A673 (cell line): ENCODE measurements at regions not wholly inside any gene's neighbourhood (a gene's known extent, or its start where the extent isn't known, plus 50 kb on each side); places are given as distances from the start of the nearest gene placed in this dataset.

Experiments
- BruUV-seq: library from RNA; stranded (reverse); fragments of 400-500 nt; replicated peaks from 2 replicates; lab custom pipeline; 2021; lab: Mats Ljungman, UMichigan
- CTCF ChIA-PET: fragments of 300-600 bp; sonication (Branson Sonifier 250); formaldehyde crosslinking; loops from one replicate; lab custom pipeline; 2022; ENCODE audit warnings: antibody characterized with exemption; lab: Charles Lee
- POLR2A ChIA-PET: fragments of 300-600 bp; sonication (Branson Sonifier 250); formaldehyde crosslinking; loops from one replicate; lab custom pipeline; 2022; ENCODE audit warnings: antibody characterized with exemption; ENCODE audit not compliant: low non-redundant PET; lab: Charles Lee
- DNase-seq: peaks from one replicate; pipeline ENCODE4 v3.0.0-alpha.2; 2015; ENCODE audit warnings: low spot score
- H3K27ac ChIP-seq: fragments of 200-600 bp; sonication (generic); 2 replicates; pipeline ENCODE4 v1.5.1; 2016; ENCODE audit warnings: mixed run types, low read depth, mild to moderate bottlenecking, mixed read lengths, antibody characterized with exemption, low read length; ENCODE audit not compliant: poor library complexity, severe bottlenecking
- H3K27me3 ChIP-seq: fragments of 200-600 bp; sonication (generic); replicated peaks from 2 replicates; pipeline ENCODE4 v1.6.1; 2017; ENCODE audit warnings: mixed run types, low read depth, mild to moderate bottlenecking, mixed read lengths, antibody characterized with exemption, low read length; ENCODE audit not compliant: insufficient read depth, poor library complexity
- H3K36me3 ChIP-seq: fragments of 200-600 bp; sonication (generic); 2 replicates; pipeline ENCODE4 v1.6.1; 2016; ENCODE audit warnings: mixed run types, mild to moderate bottlenecking, mixed read lengths, antibody characterized with exemption, low read length; ENCODE audit not compliant: insufficient read depth, poor library complexity, severe bottlenecking
- H3K4me1 ChIP-seq: fragments of 200-600 bp; sonication (generic); 2 replicates; pipeline ENCODE4 v1.6.1; 2017; ENCODE audit warnings: mixed run types, mild to moderate bottlenecking, mixed read lengths, antibody characterized with exemption, low read length; ENCODE audit not compliant: insufficient read depth, poor library complexity, severe bottlenecking
- H3K4me3 ChIP-seq: fragments of 200-600 bp; sonication (generic); 2 replicates; pipeline ENCODE4 v1.5.1; 2016; ENCODE audit warnings: low read depth, mixed run types, mild to moderate bottlenecking, mixed read lengths, low read length; ENCODE audit not compliant: poor library complexity, severe bottlenecking
- H3K9me3 ChIP-seq: fragments of 200-600 bp; sonication (generic); 2 replicates; pipeline ENCODE4 v1.6.1; 2016; ENCODE audit warnings: mixed run types, low read depth, mild to moderate bottlenecking, mixed read lengths, antibody characterized with exemption, low read length; ENCODE audit not compliant: poor library complexity, severe bottlenecking
- EZH2 ChIP-seq: fragments of 200-600 bp; sonication (generic); IDR thresholded peaks from 2 replicates; pipeline ENCODE4 v1.6.1; 2017; ENCODE audit warnings: borderline replicate concordance, low read depth, mild to moderate bottlenecking, mixed read lengths, antibody characterized with exemption, low read length; ENCODE audit not compliant: poor library complexity, severe bottlenecking
- intact Hi-C: fragments of 100-400 bp; cut with micrococcal nuclease; formaldehyde crosslinking; loops from one replicate; pipeline ENCODE4 v1.10.0; 2022; ENCODE audit not compliant: unreplicated experiment
- TF ChIP-seq, protein P1 (sequence below): fragments of 300-800, 200-600 bp; sonication (generic); conservative IDR thresholded peaks from 2 replicates; pipeline ENCODE4 v1.5.1; 2017; ENCODE audit warnings: low read depth, mild to moderate bottlenecking, antibody characterized with exemption, low read length, moderate library complexity, mixed read lengths

DNA sequence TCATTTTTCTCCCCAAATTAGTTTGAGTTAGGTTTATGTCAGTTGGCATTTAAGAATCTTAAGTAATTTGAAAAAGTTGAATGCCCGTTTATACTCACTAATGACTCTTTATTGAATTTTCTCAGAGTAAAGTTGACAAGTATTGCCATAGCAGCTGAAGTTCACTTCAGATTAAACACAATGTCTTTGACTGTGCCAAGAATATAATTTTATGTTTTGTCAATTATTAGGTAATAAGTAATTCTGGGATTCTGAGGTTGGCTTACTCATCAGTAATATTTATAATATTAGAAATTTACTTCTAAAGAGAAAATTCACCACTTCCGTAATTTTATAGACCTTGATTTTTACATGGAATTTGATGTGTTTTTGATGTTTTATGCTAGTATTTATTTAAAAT is 369.3 kb upstream of the TMPRSS15 start:
- no peaks in the 10 kb centered on the region for H3K9me3 ChIP-seq
- no peaks in the 10 kb centered on the region for H3K27me3 ChIP-seq
- CTCF ChIA-PET = no interaction called here
- no peak for DNase-seq
- TF ChIP-seq, protein P1, sequence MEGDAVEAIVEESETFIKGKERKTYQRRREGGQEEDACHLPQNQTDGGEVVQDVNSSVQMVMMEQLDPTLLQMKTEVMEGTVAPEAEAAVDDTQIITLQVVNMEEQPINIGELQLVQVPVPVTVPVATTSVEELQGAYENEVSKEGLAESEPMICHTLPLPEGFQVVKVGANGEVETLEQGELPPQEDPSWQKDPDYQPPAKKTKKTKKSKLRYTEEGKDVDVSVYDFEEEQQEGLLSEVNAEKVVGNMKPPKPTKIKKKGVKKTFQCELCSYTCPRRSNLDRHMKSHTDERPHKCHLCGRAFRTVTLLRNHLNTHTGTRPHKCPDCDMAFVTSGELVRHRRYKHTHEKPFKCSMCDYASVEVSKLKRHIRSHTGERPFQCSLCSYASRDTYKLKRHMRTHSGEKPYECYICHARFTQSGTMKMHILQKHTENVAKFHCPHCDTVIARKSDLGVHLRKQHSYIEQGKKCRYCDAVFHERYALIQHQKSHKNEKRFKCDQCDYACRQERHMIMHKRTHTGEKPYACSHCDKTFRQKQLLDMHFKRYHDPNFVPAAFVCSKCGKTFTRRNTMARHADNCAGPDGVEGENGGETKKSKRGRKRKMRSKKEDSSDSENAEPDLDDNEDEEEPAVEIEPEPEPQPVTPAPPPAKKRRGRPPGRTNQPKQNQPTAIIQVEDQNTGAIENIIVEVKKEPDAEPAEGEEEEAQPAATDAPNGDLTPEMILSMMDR = no peak
- TF ChIP-seq EZH2 = no peak
- H3K4me3 ChIP-seq = no peak overlapping the region
- H3K4me1 ChIP-seq = no peaks in the 10 kb centered on the region
- POLR2A ChIA-PET = no interaction called here
- intact Hi-C loops = no loop called here
- H3K36me3 ChIP-seq = no peaks in the 10 kb centered on the region
- no peak overlapping the region for H3K27ac ChIP-seq
- BruUV-seq = no TSS peak

DNA sequence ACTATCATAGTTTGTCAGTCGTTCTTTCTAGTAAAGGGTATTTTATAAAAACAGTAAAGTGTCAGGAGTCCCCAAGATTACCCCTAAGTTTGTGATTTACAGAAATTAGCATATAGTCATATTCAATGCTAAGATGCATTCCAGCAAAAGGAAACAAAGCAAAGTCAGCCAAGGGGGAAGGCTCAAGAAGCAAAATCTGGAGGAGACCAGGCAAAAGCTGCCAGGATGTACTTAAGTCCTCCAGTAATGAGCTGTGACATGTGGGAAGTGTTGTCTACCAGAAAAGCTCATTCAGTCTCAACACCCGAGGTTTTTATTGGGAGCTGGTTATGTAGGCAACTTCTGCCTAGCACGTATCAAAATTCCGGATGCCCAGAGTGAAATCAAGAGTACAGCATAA is 373.4 kb upstream of the TMPRSS15 start:
- intact Hi-C loops = no loop called here
- BruUV-seq = no TSS peak
- Histone ChIP-seq H3K27me3 (no peaks in the 10 kb centered on the region), H3K9me3 (no peaks in the 10 kb centered on the region), H3K4me1 (no peaks in the 10 kb centered on the region), H3K4me3 (no peak overlapping the region), H3K36me3 (no peaks in the 10 kb centered on the region), H3K27ac (no peak overlapping the region)
- ChIA-PET POLR2A (no interaction called here), CTCF (no interaction called here)
- TF ChIP-seq EZH2 = no peak
- TF ChIP-seq, protein P1 = no peak
- DNase-seq = no peak

DNA sequence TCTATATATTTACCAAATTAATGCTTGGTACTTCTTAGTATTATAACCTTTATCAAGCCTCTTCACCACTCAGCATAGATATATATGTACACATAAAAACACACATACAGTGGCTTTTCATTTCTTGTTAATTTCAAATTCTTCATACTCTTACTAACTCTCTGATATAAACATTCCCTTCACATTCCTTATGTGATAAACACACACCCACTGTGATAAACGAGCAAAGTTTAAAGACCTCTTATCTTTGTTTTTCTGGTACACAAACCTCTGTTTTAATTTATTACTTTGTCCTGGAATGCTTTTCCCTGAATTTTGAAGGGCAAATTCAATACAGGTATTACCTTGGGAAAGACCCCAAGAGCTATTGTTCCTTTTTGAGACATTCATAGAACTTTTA is 379.1 kb upstream of the TMPRSS15 start:
- H3K9me3 ChIP-seq = peaks cover 7% of the 10 kb centered on the region
- no TSS peak for BruUV-seq
- no peak overlapping the region for H3K27ac ChIP-seq
- intact Hi-C loops = no loop called here
- ChIA-PET CTCF (no interaction called here), POLR2A (no interaction called here)
- H3K4me1 ChIP-seq = no peaks in the 10 kb centered on the region
- H3K4me3 ChIP-seq = no peak overlapping the region
- DNase-seq = no peak
- H3K36me3 ChIP-seq = no peaks in the 10 kb centered on the region
- H3K27me3 ChIP-seq = no peaks in the 10 kb centered on the region
- TF ChIP-seq EZH2 = no peak
- TF ChIP-seq, protein P1 = no peak
